GM12874 (cell line): ENCODE measurements at regions not wholly inside any gene's neighbourhood (a gene's known extent, or its start where the extent isn't known, plus 50 kb on each side); places are given as distances from the start of the nearest gene placed in this dataset.

Experiments
- TF ChIP-seq, protein P1 (sequence below): IDR thresholded peaks from 2 replicates; pipeline ENCODE4 v1.5.1; 2011; ENCODE audit warnings: low read depth, mild to moderate bottlenecking, control low read depth, low read length, moderate library complexity; ENCODE audit not compliant: insufficient read depth

DNA sequence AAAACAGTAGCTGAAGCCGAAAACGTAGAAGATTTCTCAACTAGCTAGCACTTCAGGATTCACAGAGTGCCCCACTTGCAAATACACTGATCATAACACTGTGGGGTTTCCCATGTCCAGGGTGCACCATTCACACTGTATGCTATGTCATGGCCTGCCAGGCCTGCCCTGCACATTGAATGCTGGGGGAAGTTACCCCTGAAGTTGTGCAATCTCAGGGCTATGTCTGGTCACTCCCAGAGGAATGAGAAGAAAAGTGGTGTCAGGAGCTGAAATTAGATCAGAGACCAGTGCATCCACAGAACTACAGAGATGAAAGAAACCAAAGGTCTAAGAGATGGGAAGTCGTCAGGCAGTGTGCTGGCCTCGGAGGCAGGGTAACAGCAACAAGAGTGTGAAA is 196.8 kb downstream of the RAP2A start:
- TF ChIP-seq, protein P1, sequence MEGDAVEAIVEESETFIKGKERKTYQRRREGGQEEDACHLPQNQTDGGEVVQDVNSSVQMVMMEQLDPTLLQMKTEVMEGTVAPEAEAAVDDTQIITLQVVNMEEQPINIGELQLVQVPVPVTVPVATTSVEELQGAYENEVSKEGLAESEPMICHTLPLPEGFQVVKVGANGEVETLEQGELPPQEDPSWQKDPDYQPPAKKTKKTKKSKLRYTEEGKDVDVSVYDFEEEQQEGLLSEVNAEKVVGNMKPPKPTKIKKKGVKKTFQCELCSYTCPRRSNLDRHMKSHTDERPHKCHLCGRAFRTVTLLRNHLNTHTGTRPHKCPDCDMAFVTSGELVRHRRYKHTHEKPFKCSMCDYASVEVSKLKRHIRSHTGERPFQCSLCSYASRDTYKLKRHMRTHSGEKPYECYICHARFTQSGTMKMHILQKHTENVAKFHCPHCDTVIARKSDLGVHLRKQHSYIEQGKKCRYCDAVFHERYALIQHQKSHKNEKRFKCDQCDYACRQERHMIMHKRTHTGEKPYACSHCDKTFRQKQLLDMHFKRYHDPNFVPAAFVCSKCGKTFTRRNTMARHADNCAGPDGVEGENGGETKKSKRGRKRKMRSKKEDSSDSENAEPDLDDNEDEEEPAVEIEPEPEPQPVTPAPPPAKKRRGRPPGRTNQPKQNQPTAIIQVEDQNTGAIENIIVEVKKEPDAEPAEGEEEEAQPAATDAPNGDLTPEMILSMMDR, result no peak

DNA sequence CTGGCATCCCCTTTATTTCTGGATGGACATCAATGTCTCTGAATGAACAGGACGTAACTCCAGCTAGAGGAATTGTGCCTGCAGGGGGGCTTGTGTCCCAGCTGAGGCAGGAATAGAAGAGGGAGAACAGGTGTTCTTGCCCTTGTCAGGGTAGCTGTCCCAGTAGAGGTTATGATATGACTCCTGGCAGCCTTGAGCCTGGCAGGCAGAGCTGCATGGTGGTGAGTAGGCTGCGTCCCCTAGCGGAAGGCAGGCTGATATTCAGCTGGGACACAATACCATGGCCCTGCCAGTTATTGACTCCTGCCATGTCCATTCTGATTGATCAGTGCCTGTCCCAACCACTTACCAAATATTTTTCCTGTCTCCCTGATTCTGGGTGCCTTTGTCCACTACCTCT is 197.2 kb downstream of the RAP2A start:
- TF ChIP-seq, protein P1, result peak; percentile 61

DNA sequence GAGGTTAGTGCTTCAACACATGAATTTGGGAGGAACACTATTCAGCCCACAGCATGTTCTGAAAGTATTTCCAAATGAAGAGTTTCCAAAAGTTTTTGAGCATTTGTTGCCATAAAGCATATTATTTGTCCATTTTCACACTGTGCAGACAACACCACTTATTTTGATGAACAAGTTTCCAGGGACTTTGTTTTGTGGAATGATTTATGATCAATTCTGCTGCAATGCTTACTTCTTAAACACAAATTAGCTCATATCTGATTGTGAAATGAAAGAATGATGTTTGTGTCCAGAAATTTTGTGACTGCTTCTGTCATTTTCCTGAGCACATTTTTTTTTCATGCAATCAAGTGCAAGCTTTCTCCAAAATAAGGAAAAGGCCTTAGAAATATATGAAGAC is 205.3 kb downstream of the RAP2A start:
- TF ChIP-seq, protein P1, result no peak

DNA sequence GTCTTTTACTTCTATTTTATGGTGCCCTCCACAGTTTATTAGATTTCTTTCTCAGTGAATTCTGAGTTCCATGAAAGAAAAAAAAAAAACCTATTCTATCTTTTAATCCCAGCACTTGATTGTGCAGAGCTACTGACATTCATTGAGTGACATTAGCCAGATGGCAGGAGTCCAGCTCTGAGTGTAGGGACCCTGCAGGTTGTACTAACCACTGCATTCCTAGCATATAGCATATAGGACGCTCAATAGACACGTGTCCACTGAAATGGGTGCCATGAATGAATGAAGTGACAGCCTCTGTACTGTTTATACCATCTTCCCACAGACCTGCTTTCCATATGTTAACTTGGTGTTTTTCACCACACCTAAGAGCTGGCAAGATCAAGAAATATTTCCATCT is 206.3 kb downstream of the RAP2A start:
- TF ChIP-seq, protein P1, result no peak

DNA sequence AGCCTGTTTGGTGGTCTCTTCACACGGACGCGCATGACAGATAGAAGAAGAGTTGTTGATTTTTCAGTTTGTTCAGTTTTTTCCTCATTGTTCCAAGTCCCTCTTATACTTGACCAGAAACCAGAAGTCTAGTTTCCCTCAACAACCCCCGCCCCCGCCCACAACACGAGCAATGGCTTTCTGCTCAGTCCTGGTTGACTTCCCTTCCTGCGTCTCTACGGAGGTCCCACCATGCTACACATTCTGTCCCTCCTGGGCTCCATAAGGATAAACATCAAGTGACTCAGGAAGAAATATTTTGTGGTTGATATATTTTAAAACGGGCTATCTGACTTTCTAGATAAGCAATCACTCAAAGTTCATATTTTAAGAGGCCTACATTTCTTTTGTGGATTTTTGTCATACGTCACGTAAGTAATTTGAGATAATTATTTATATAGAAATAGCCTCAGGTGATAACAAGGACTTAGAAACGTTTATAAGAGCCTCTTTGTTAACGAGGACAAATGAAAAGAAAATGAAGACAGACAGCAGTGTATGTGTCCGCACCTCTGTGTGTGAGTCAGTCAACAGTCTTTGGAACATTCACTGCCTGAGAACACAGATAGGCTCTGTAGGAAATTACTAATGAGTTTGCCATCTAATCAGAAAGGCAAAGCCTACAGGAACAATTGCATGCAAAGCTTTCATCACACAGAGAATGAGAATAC is 214.4 kb downstream of the RAP2A start:
- TF ChIP-seq, protein P1, result no peak

DNA sequence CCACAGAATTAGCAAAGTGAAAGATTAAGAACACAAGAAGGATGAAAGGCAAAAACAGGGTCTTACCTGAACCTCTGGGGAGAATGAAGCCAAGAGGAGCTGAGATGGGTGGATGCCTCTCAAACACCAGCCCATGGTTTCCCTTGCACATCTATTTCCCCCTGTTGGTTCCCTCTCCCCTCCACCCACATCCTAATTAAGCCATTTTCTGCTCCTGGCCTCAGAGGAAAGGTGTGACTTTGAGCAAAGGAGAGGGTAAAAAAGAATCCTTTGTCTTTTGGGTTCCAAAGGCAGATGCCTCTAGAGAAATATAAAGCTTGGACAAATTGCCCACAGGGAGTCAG is 214.9 kb downstream of the RAP2A start:
- TF ChIP-seq, protein P1, result no peak

DNA sequence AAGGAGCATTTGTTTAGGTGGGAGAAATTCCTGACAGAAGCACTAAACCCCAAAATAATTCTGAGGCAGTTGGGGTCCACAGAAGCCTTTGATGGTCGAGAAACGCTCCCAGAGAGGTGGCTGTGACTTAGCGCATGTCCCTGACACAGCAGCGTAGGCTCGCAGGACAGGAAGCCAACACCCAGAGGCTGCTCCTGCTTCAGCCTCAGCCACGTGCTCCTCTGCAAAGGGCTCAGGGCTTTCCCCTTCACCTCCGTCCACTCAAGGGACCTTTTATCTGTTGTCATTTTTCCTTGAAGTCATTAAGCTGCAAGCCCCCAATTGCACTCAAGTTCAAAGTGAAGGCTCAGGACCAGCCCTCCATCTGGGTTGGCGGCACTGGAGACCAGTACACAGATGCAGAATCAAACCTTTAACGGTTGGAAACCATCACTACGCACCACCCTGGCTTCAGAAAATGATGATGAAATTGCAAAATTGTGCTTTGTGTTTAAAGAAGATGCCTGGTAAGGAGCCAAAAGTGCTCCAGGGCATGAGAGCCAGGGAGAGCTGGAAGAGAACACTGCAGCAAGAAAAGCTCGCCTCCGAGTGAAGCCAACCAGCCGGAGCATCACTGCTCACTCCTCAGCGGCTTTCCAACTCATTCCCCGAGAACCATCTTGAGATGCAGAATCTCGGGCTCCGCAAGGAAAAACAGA is 219.6 kb downstream of the RAP2A start:
- TF ChIP-seq, protein P1, result no peak
